Renal cortical epithelial cell (primary cell): ENCODE measurements at regions not wholly inside any gene's neighbourhood (a gene's known extent, or its start where the extent isn't known, plus 50 kb on each side); places are given as distances from the start of the nearest gene placed in this dataset.
"Not testable (repeated sequence)": the region's sequence is repeated elsewhere in the genome, so short reads cannot be mapped to it uniquely, and the experiment has no call there.

Experiments used
- DNase-seq: peaks from one replicate; pipeline ENCODE4 v3.0.0-alpha.2; 2011; ENCODE audit warnings: low read depth

DNA sequence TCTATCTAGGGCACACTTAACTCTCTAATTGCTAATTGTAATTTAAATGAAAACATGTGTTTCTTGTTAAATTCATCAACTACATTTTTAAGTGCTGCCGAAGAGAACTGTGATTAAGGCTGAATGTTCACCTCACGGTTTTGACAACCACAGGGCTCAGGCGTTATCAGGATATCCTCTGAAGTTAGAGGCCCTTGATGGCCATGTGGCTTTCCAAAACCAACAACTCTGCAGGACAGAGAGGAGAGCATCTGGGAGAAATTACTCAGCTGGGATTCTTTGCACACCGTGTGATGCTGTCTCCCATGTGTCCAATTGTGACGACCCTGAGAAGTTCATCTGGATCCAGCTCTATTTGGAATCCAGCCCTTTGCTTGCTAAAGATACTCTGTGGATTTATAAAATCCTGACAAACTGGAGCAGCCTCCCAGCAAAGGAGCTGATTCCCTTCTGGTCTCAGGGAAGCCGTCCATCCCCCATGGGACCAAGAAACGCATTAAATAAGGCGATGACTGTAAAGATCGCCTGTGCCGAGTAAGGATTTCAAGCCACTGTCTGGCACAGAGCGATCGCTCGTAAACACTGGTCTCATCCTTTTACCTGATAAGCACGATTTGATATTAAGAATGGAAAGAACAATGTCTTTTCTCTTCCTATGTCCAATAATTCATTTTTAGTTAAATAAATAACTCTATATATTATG is 401.1 kb downstream of the CD83 start:
- no peak for DNase-seq

DNA sequence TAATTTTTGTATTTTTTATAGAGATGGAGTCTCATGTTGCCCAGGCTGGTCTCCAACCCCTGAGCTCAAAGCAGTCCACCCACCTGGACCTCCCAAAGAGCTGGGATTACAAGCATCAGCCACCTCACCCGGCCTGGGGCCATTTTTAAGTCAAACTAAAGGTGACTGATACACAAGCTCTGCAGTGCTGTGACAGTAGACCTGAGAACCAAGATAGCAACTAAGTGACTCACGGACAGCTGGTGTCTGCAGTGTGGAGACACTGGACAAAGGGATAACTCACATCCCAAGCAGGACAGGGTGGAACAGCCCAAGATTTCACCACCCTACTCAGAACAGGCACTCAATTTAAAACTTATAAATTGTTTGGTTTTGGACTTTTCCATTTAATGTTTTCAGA is 402.5 kb downstream of the CD83 start:
- no peak for DNase-seq

DNA sequence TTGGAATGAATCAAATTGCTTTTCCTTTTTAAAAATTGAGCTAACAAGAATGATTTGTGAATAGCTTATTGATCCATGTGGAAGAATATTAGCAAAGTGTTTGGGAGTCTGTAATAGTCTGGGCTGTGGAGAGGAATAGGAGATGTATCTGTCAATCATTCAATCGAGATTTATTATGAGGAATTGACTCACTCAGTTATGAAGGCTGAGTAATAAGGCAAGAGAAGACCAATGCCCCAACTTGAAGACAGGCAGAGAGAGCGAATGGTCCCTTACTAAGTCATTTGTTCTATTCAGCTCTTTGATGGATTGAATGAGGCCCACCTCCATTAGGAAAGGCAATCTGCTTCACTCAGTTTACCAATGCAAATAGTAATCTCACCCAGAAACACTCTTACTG is 403.0 kb downstream of the CD83 start:
- DNase-seq, result no peak

DNA sequence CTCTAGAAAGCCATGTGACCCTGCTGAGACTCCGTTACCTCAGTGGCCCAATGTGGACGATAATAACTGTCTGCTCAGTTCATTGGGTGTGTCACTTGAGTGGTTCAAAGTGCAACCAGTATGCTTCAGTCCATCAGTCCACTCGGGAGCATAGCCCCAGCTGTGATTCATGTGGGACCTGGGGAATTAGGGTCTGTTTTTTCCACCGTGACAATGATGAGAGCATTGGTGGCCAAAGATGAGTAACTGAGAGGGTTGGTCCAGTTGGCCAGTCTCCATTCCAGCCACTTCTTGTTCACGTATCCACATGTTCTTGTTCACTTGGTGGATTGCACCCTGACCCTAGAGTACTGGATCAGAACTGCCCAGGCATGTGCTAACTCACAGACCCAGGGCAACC is 403.6 kb downstream of the CD83 start:
- no peak for DNase-seq

DNA sequence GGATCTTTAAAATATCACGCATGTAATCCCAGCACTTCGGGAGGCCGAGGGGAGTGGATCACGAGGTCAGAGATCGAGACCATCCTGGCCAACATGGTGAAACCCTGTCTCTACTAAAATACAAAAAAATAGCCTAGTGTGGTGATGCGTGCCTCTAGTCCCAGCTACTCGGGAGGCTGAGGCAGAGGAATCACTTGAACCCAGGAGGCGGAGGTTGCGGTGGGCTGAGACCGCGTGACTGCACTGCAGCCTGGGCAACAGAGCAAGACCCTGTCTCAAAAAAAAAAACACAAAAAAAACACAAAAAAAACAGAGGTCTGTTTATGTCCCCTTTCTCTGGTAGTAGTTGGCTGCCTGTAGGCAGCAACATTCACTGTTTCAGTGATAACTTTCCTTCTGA is 404.3 kb downstream of the CD83 start:
- not testable (repeated sequence) for DNase-seq

DNA sequence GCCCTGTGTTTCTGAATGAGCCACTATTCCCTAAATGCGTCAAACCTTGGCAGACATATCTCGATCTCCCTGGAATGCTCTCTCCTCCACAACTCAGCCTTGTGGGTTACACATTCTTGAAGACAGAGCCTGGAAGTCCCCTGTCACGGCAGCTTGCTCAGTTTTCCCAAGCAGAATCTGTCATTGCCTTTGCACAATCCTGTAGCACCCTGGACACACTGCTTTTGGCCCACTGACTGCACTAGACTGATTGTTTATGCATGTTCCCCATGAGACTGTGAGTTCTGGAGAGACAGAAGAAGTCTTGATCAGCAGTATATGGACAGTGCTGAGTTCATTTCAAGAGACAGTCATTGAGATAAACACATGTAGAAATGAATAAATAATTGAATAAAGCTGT is 406.7 kb downstream of the CD83 start:
- peak; percentile 55 for DNase-seq

DNA sequence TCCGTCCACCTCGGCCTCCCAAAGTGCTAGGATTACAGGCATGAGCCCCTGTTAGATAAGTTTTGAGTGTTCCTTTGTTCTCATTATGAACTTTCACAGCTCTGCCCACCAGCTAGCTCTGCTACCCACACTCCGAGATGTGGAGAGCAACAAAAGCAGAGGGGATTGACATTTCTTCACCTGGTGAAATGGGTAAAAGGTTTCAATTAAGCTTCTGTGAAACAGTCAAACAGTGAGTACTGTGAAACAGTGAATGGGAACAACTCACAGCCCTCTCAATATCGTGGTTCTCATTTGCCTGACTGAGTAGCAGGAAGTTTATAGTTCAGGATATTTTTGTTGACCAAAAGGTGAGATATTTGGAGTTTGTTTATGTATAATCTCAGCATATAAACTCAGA is 412.8 kb downstream of the CD83 start:
- no peak for DNase-seq

DNA sequence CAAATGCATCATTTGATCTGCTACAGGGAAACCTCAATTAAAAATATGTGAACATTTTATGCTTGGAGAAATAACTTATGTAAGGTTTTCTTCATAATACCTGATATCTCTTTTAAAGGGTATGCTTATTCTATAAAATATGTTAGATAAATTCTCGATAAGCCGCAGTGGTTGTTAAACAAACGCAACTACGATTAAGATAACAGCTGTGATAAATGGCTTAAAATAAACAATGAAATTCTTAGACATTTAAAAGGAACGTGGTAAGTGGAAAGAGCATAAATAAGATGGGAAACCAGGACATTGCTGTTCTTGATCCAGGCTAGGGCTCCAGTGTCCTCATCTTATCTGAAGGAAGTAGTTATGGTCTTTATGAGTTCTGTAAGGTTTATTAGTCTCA is 415.9 kb downstream of the CD83 start:
- DNase-seq, result no peak

DNA sequence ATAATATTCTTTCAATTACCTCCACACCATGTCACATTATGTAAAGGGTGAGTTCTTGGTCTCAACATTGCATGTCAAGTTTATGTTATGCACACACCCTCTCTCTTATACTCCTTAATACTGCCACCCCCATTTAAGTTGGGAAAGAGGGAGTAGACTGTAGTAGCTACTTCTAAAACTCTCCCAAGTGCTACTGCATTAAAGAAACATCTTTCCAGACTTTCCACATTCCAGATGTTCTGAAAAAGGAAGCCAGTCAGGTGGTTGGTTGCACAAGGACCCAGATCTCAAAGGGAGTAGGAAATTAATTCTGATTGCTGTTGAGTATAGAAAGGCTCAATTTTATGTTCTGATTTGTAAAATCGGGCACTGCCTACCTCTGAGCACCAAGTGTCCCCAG is 419.5 kb downstream of the CD83 start:
- DNase-seq, result no peak

DNA sequence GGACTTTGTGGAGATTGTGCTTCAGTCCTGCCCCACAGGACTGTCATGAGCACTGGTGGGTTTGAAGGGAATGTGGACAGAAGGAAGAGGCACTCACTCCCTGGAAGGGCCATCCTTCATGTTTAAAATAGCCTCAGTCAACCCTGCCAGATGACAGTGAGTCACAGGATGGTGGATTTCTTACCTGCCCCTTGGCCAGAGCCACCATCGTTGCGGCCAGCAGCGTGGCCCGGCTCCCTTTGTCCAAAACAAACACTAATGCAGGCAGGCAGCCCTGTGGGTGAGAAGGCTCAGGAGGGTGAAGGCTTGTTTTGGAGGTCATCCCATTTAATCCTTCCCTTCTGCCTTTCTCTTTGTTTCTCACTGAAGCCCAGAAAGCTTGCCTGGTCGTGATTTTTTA is 422.7 kb downstream of the CD83 start:
- no peak for DNase-seq

DNA sequence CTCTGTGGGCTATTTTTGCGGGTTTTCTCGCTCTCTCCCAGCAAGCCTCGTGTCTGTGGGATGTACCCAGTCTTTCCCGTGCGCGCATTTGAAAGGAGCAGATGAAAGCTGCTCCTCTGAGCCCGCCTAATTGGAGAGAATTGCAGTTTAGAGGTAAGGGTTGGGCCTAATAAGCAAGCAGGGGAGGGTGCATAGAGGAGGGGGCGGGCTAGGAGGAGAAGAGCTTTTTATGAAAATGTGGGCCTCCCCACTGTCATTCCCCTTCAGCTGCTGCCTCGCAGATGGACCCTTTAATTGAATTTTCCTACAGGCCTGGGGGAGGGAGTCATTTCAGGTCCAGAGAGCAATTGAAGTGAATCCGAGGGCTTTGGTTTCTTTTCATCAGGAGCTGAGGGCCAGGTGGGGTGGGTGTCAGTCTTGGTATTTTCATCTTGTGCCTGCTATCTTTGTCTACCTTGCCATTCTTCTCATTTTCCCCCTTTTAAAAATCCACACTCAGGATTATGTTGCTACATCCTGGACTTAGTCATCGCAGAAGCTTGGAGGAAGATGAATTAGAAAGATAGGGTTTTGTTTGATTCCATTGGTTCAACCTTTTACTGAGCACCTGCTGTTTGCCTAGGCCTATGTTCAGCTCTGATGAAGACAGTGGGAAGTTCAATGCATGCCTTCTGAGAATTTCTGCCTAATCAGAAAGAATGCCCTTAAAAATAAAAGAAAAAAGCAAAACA is 423.4 kb downstream of the CD83 start:
- no peak for DNase-seq

DNA sequence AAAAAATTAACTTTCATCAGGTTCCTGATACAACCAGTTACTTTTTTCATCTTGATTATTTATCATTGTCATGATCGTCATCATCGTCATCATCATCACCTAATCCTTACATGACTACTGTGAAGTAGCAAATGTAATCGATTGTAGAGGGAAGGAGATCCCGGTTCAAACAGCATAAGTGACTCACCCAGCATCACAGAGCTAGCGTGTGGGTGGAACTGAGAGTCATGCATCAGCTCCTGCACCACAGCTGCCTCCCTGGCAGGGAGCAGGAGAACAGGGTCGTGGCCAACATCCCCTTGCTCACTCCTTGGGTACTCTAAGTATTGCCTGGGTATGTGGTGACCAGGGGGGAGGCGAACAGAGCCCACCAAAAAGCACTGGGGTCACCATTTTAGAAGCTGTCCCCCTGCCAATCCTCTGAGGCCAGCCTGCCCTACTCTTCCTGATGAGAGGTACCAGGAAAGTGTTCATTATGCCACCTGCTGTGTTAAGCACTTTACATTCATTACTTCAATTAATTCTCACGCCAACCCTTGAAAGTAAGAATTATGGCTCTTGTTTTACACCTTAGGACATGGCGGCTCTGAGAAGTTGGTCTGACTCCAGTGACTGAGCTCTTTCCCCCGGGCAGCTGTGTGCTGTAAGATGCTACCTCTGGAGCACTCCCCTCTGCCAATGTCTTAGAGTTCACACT is 425.2 kb downstream of the CD83 start:
- peak; percentile 90 for DNase-seq

DNA sequence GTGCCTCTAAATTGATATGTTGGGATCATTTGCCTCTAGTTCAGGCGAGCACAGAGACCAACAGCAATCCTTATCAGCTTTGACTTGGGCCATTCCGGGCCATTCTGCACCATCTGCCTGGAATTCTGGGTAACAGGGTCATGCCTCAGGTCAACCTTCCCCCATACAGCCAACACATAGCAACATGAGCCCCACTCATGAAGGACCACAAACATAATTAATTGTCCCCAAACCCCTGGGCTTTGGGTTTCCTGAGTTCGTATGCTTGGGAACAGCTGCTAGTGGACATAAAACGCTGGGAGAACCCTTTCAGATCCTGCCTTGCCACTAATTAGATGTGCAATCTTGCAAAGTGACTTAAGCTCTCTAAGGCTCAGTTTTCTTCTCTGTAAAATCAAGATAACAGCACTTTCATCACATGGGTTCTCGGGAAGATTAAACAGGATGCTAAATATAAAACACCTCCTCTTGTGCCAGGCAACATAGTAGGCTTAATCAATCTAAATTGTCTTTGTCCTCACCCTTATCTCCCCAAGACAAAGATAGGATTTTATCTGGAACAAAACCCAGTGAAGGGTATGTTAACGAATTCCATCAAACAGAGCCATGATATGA is 426.5 kb downstream of the CD83 start:
- no peak for DNase-seq

DNA sequence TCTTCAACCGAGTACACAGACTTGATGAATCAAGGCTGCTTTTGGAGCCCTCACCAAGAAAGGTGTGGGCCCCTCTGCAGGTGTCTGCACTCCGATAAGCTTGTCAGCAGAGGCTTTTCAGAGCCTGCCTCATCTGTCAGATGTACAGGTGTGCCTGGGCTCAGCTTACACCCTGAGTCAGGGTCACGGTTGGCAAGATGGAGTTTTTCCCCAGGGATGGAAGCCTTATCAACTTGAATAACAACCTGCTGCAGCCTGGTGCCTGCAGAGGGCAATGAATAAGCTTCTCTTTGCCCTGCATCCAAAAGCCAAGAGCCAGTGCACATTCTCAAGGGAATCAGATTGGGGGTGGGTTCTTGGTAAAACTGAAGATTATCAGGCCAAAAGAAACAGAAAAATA is 427.1 kb downstream of the CD83 start:
- no peak for DNase-seq

DNA sequence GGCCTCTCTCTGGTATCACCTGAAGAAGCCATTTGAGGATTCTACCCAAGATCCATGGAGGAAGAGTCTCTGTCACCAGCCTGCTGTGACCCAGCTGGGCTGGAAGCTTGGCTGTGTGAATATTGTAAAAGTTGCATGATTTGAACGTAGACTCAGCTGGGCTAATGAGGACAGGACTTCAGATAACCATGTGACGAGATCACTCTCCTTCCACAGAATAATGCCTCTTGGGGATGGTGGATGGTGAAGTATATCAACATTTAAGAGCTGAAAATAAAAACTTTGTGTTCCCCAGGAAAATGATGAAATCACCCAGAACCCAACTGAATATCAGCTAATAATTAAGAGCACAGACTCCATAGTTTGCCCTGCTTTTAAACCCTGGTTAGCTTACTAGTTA is 427.9 kb downstream of the CD83 start:
- no peak for DNase-seq

DNA sequence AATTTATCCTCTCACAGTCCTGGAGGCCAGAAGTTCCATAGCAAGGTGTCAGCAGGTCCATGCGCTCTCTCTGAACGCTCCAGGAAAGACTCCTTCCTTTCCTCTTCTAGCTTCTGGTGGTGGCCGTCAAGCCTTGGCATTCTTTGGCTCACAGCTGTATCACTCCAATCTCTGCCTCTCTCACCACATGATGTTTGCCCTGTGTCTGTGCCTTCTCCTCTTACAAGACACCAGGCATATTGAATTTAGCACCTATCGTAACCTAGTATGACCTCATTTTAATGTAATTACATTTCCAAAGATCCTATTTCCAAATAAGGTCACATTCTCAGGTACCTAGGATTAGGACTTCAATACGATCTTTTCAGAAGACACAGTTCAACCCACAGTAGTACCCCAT is 428.5 kb downstream of the CD83 start:
- DNase-seq, result no peak

DNA sequence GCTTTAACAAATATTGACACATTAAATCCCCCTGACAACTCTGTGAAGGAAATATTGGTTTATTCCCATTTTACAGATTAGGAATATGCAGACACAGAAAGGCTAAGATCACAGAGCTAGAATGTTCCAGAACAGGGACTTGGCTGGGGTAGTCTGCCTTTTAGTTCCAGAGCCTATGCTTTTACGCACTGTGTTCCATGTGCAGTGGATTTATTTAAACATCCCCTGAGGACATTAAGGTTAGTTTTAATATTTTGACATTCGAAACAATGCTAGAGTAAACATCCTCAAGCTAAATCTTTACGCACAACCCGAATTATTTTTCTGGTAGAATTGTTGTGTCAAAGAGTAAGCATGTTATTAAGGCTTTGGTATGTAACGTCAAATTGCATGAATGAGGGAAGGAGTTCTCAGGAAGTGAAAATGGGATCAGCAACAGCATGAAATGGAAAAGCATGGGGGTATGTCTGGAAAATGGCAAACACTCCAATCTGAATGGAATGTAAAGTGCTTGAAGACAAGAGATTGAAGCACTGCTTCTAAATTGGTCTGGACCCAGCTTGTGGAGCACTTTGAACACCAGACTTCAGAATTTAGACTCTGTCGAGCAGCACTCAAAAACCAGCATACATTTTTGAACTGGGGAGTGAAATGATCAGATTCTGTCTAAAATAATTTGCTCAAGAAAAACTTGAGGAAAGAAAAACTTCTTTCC is 429.9 kb downstream of the CD83 start:
- DNase-seq, result peak; percentile 17

DNA sequence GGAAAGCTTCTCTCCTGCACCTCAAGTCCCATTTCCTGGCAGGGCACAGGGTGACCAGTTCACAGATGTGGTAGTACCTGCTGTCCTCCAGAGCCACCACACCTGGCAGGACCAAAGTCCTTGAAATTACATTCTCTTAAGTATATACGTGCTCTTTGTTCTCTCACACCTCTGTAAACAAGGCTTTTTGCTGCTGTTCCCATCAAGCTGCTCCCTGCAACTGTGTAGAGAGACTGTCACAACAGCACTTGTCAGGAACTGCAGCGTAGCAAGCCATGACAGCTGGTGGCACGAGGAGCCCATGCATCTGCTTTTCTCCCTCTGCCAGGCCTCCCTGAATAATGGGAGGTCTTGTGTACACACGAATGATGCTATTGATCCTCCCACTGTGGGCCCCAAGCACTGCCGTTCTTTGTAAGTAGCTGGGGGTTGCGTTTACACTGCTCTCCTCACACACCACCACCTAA is 431.8 kb downstream of the CD83 start:
- no peak for DNase-seq

DNA sequence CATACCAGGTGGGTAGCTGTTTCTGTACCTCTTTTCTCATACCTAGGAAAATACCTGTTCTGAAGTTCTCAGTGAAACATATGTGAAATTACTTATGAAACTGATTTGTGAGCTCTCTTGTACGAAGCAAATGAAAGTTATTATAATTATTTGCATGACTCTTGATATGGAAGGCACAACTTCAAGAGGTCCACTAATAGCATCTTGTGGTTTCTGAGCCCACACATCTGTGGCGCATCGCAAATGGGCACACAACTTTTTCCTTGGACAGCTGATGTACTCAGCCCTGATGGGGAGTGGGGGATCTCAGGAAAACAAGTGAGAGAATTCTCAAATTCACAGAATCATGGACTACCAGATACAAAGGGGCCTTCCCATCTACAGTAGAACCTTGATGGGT is 432.3 kb downstream of the CD83 start:
- DNase-seq, result no peak

DNA sequence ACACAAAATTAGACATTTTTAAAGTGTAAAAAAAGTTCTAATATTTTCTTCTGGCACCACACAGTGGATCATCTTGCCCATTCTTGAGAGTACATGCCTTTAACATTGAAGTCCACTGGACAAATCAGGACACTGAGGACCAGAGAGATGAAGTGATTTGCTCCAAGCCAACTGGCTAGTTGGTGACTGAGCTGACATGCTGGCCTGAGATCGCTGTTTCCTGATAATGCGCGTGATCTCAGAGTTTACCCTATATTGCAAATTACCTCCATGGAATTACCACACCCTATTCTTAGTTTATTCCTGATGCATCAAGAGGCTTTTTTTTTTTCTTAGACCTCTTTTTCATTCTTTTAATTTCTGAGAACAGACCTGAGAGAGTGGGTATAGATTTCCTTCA is 432.8 kb downstream of the CD83 start:
- no peak for DNase-seq

DNA sequence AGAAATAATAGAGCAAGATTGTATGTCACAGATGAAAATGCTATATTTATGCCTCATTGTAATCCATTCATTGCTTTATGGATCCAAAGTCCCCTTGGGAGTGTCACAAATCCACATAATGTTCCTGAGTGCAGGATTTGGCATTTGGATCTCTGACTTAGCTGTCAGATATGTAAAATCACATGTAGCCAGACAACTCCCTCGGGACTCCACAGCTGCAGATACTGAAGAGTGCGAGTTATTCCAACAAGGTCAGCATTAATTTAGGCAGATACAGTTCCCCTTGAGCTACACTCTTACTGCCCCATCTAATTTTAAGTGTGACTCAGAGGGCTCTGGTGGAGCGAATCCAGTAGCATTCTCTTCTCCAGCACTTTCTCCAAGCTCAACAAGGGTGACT is 433.2 kb downstream of the CD83 start:
- DNase-seq, result no peak

DNA sequence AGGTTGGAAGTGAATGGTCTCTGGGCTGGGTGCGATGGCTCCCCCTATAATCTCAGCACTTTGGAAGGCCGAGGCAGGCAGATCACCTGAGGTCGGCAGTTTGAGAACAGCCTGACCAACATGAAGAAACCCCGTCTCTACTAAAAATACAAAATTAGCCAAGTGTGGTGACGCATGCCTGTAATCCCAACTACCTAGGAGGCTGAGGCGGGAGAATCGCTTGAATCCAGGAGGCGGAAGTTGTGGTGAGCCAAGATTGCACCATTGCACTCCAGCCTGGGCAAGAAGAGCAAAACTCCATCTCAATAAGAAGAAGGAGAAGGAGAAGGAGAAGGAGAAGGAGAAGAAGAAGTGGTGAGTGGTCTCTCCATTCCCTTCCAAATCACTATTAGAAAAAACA is 434.0 kb downstream of the CD83 start:
- not testable (repeated sequence) for DNase-seq
